ENCODE measurements at regions not wholly inside any gene's neighbourhood (a gene's known extent, or its start where the extent isn't known, plus 50 kb on each side); places are given as distances from the start of the nearest gene placed in this dataset.

DNA sequence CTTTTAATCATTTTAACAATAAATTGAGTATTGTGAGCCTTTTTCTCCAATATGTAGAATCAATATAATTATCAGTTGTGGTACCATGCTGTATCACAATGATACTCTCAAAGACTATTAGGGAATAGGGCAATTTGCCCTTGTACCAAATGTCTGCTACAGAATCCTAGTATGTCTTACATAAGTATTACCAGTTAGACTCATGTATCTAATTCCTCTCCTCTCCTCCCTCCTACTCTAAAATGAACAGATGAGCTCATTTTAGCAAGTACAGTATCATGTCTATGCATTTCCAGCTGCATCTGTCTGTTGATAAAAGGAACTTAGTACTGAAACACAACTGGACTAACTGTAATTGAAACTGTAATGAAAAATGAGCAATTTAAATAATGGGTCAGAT is 124.3 kb upstream of the ATP11B start:
- intact Hi-C loops (cut with DNase I; ENCODE audit: low total_unique reads): no loop called here
- no peak for DNase-seq
- Histone ChIP-seq H3K4me3 (no peak overlapping the region), H3K36me3 (no peaks in the 10 kb centered on the region), H3K27me3 (no peaks in the 10 kb centered on the region), H3K27ac (no peak overlapping the region), H3K4me1 (no peaks in the 10 kb centered on the region), H3K9me3 (no peaks in the 10 kb centered on the region)
- TF ChIP-seq, protein P1, sequence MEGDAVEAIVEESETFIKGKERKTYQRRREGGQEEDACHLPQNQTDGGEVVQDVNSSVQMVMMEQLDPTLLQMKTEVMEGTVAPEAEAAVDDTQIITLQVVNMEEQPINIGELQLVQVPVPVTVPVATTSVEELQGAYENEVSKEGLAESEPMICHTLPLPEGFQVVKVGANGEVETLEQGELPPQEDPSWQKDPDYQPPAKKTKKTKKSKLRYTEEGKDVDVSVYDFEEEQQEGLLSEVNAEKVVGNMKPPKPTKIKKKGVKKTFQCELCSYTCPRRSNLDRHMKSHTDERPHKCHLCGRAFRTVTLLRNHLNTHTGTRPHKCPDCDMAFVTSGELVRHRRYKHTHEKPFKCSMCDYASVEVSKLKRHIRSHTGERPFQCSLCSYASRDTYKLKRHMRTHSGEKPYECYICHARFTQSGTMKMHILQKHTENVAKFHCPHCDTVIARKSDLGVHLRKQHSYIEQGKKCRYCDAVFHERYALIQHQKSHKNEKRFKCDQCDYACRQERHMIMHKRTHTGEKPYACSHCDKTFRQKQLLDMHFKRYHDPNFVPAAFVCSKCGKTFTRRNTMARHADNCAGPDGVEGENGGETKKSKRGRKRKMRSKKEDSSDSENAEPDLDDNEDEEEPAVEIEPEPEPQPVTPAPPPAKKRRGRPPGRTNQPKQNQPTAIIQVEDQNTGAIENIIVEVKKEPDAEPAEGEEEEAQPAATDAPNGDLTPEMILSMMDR (IDR thresholded peaks at IDR 0.05): no peak
- TF ChIP-seq POLR2A (IDR thresholded peaks at IDR 0.05): no peak

DNA sequence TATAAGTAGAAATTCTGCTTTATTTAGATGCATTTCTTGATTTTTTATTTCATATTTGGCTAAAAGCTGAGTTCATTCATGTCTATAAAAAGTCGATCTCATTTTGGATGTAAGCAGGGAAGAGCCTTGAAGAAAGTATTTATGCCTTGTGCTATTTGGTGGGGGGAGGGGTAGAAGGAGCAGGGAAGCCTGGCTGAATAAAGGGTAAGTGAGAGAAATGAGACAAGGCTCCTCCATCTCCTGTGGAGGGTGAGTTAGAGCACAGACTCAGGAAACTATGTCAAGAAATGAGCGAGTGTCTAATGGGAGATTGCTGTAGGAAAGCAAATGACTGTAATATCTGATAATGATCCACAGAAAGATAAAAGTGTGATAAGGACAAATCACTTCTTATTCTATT is 121.8 kb upstream of the ATP11B start:
- Histone ChIP-seq H3K9me3 (no peaks in the 10 kb centered on the region), H3K27me3 (no peaks in the 10 kb centered on the region)

DNA sequence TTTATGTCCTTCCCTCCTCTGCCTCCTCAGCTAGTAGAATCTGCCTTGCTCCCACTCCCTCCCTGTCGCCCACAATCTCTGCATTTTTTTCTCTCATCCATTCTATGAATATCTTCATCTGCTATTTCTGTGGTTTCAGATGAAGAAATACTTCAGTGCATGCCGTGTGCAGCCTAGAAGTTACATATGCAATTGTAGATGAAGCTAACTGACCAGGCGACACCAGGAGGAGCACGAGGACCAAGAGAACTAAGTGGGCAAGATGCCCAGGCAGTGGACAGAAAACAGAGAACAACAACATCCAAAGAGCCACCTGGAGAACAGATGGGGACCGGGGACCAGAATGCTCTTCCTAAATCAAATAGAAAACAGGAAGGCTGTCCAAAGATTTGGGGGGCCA is 121.4 kb upstream of the ATP11B start:
- H3K36me3 ChIP-seq: no peaks in the 10 kb centered on the region
- TF ChIP-seq POLR2A (IDR thresholded peaks at IDR 0.05): no peak
- TF ChIP-seq, protein P1 (IDR thresholded peaks at IDR 0.05): no peak
- no peaks in the 10 kb centered on the region for H3K9me3 ChIP-seq
- no peak overlapping the region for H3K27ac ChIP-seq
- no peak overlapping the region for H3K4me3 ChIP-seq
- intact Hi-C loops (cut with DNase I; ENCODE audit: low total_unique reads): no loop called here
- H3K27me3 ChIP-seq: no peaks in the 10 kb centered on the region
- no peaks in the 10 kb centered on the region for H3K4me1 ChIP-seq
- DNase-seq: no peak

More for the DNA sequence above, 121.8 kb upstream of the ATP11B start:
- no peaks in the 10 kb centered on the region for H3K36me3 ChIP-seq
- H3K27ac ChIP-seq: no peak overlapping the region
- no peaks in the 10 kb centered on the region for H3K4me1 ChIP-seq
- no peak for DNase-seq
- H3K4me3 ChIP-seq: no peak overlapping the region
- intact Hi-C loops (cut with DNase I; ENCODE audit: low total_unique reads): no loop called here
- TF ChIP-seq POLR2A (IDR thresholded peaks at IDR 0.05): no peak
- TF ChIP-seq, protein P1 (IDR thresholded peaks at IDR 0.05): no peak

DNA sequence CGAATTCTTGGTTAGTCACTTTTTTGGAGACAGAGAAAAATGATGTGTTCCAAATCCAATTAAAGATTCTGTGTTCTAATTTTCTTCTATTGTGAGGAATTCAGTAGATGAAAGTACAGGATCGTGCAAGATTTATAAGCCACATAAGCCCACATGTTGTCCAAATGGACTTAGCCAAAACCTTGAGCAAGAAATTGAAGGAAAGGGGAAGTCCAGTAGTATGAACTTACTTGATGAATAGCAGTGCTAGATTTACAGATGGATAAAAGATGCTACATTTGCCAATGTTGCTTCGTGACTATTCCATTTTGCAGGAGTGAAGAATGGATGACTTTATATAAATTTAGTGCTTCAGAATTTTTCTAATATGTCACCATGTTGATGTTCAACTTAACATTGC is 120.0 kb upstream of the ATP11B start:
- Histone ChIP-seq H3K27ac (no peak overlapping the region), H3K9me3 (no peaks in the 10 kb centered on the region), H3K4me1 (no peaks in the 10 kb centered on the region), H3K4me3 (no peak overlapping the region), H3K27me3 (no peaks in the 10 kb centered on the region), H3K36me3 (no peaks in the 10 kb centered on the region)
- TF ChIP-seq, protein P1 (IDR thresholded peaks at IDR 0.05): no peak
- TF ChIP-seq POLR2A (IDR thresholded peaks at IDR 0.05): no peak
- intact Hi-C loops (cut with DNase I; ENCODE audit: low total_unique reads): no loop called here
- no peak for DNase-seq

DNA sequence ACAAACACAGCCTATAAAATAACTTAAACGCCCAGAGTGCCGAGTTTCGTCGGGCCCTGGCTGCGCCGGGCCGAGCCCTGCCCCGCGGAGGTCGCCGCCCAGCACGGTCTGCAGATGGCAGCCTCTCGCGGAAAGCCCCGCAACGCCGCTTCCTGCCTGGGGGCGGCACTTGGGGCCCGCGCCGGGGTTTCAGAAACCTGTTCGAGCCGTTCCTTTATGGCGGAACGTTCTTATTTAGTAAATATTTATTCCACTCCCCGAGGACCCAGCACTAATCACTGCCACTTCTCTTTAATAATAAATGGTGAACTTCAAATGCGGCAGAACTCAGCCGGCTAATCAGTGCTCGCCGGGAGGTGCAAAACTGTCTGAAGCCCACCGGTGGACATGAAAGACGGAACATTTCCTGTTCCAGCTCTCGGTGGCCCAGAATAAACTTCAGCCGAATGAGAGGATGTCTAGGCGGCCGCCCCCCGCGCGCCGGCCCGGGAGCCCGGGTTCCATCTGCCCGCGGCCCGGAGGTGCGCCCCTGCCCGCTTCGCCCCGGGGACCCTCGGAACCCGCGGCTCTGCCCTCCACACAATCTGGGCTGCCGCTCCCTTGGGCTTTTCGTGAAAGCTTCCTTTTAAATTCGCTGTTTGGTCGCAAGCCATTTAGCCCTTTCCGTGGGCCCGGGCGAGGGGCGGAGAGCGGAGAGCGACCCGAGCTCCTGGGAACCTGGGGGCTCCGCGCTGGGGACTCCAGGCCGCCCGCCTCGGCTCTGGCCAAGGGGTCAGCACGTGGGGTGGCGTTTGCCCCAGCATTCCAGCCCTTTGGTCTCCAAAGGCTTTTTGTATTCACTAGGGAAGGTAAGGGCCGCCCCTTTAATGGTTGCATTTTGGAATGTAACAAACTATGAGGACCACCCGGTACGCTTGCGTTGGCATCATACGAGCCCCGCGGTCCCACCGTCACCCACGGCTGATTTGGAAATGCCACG is 110.8 kb upstream of the ATP11B start:
- Histone ChIP-seq H3K36me3 (no peaks in the 10 kb centered on the region), H3K4me3 (peak overlapping the region; percentile 23 to 41), H3K4me1 (no peaks in the 10 kb centered on the region), H3K9me3 (no peaks in the 10 kb centered on the region), H3K27me3 (peaks cover 0 to 5% of the 10 kb centered on the region in 2 donors), H3K27ac (no peak overlapping the region)
- TF ChIP-seq POLR2A (IDR thresholded peaks at IDR 0.05): no peak
- TF ChIP-seq, protein P1 (IDR thresholded peaks at IDR 0.05): no peak
- peak in 1 of 2 donors; percentile 32 for DNase-seq
- intact Hi-C loops (cut with DNase I; ENCODE audit: low total_unique reads): no loop called here

Data from uterus (tissue), 3 donors.